Panc1 (cell line): ENCODE measurements at regions not wholly inside any gene's neighbourhood (a gene's known extent, or its start where the extent isn't known, plus 50 kb on each side); places are given as distances from the start of the nearest gene placed in this dataset.

Experiments used
- POLR2AphosphoS5 ChIP-seq: IDR thresholded peaks from 2 replicates; pipeline ENCODE4 v1.6.1; 2012; ENCODE audit warnings: mild to moderate bottlenecking, low read depth, low read length, moderate library complexity
- SIN3A ChIP-seq: IDR thresholded peaks from 2 replicates; pipeline ENCODE4 v1.6.1; 2012; ENCODE audit warnings: low read depth, mild to moderate bottlenecking, low read length, moderate library complexity, borderline replicate concordance; ENCODE audit not compliant: insufficient read depth
- TCF7L2 ChIP-seq: IDR thresholded peaks from 2 replicates; pipeline ENCODE4 v1.6.1; 2011; ENCODE audit warnings: mild to moderate bottlenecking, low read depth, low read length, inconsistent platforms
- TF ChIP-seq, protein P1 (sequence below): fragments of 450-650 bp; IDR thresholded peaks from 2 replicates; pipeline ENCODE4 v1.5.1; 2017; ENCODE audit warnings: mild to moderate bottlenecking
- TF ChIP-seq, protein P2 (sequence below), 2 experiments: IDR thresholded peaks; 2 replicates each; pipeline ENCODE4 v1.6.1; 2011 to 2012; ENCODE audit warnings: low read depth in 2 of 2, control low read depth in 1 of 2, low read length in 1 of 2, mild to moderate bottlenecking in 1 of 2, moderate library complexity in 1 of 2; ENCODE audit not compliant: insufficient read depth in 1 of 2

- TF ChIP-seq, protein P1, sequence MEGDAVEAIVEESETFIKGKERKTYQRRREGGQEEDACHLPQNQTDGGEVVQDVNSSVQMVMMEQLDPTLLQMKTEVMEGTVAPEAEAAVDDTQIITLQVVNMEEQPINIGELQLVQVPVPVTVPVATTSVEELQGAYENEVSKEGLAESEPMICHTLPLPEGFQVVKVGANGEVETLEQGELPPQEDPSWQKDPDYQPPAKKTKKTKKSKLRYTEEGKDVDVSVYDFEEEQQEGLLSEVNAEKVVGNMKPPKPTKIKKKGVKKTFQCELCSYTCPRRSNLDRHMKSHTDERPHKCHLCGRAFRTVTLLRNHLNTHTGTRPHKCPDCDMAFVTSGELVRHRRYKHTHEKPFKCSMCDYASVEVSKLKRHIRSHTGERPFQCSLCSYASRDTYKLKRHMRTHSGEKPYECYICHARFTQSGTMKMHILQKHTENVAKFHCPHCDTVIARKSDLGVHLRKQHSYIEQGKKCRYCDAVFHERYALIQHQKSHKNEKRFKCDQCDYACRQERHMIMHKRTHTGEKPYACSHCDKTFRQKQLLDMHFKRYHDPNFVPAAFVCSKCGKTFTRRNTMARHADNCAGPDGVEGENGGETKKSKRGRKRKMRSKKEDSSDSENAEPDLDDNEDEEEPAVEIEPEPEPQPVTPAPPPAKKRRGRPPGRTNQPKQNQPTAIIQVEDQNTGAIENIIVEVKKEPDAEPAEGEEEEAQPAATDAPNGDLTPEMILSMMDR, result no peak
- TF ChIP-seq TCF7L2, result no peak
- TF ChIP-seq, protein P2, sequence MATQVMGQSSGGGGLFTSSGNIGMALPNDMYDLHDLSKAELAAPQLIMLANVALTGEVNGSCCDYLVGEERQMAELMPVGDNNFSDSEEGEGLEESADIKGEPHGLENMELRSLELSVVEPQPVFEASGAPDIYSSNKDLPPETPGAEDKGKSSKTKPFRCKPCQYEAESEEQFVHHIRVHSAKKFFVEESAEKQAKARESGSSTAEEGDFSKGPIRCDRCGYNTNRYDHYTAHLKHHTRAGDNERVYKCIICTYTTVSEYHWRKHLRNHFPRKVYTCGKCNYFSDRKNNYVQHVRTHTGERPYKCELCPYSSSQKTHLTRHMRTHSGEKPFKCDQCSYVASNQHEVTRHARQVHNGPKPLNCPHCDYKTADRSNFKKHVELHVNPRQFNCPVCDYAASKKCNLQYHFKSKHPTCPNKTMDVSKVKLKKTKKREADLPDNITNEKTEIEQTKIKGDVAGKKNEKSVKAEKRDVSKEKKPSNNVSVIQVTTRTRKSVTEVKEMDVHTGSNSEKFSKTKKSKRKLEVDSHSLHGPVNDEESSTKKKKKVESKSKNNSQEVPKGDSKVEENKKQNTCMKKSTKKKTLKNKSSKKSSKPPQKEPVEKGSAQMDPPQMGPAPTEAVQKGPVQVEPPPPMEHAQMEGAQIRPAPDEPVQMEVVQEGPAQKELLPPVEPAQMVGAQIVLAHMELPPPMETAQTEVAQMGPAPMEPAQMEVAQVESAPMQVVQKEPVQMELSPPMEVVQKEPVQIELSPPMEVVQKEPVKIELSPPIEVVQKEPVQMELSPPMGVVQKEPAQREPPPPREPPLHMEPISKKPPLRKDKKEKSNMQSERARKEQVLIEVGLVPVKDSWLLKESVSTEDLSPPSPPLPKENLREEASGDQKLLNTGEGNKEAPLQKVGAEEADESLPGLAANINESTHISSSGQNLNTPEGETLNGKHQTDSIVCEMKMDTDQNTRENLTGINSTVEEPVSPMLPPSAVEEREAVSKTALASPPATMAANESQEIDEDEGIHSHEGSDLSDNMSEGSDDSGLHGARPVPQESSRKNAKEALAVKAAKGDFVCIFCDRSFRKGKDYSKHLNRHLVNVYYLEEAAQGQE (IDR thresholded peaks at IDR 0.05; ENCODE audit: insufficient read depth in 1 of 2, low read depth in 2 of 2, low read length in 1 of 2), result no peak
- no peak for TF ChIP-seq POLR2AphosphoS5
- TF ChIP-seq SIN3A, result no peak
These were observed 186.6 kb downstream of the TM9SF2 start for GRCh38 chr13:99687723-99688397.
